Activated T-cell treated with anti-CD3 and anti-CD28 coated beads for 48 hours (primary cell): ENCODE measurements at regions not wholly inside any gene's neighbourhood (a gene's known extent, or its start where the extent isn't known, plus 50 kb on each side); places are given as distances from the start of the nearest gene placed in this dataset.

Experiments
- DNase-seq: peaks from one replicate; pipeline ENCODE4 v3.0.0-alpha.2; 2020; ENCODE audit warnings: low read depth

GRCh38 chr13:72341904-72342303, 385.5 kb downstream of the MZT1 start:
- no peak for DNase-seq

DNA sequence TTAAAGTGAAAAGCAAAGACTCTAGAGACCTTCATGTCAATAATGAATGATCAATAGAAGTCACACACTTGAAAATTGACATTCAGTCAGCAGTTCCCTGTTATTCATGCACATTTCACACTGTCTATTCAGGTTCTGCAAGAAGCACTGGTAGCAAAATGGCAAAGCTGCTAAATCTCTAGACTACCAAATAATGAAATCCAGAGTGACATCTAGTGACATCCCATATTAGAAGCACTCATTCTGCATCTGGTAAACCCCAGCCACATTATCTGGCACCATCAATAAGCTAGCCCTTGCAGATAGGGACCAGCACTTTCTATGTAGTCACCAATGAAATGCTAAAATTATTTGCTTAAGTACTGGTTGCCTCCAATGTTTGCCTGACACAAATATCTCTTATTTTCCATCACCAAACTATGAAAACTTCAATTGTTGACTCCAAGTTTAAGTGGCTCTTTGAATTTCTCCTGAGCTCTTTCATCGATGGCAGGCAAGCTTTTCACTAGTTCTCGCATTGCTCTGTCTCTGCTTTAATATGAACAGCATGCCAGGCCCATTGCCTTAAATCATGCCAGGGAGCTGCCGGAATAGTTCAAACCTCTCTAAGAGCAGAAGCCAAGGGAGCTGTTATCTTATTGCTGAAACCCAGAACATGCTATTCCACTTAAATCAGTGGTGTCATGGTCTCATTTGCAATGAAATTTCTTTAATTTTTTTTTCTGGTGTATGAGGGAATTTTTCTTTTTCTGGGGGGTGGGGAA, 409.9 kb downstream of the MZT1 start:
- no peak for DNase-seq

DNA sequence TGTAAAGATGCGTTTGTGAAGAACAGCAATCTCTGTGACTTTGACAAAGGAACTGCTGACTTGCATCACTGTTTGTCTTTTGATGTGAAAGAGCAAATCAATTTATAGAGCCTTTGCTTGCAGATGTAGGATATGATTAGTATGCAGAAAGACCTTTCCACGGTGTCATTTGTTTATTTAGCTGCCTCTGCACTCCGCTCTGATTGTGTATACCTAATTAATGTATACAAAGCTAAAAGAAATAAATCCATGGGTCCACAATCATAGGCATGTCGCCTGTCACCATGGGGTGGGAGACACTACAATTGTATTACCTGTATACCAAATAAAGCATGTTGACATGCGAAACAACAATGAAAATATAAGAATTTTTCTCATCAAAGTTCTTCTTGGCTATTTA, 410.7 kb downstream of the MZT1 start:
- DNase-seq: no peak

DNA sequence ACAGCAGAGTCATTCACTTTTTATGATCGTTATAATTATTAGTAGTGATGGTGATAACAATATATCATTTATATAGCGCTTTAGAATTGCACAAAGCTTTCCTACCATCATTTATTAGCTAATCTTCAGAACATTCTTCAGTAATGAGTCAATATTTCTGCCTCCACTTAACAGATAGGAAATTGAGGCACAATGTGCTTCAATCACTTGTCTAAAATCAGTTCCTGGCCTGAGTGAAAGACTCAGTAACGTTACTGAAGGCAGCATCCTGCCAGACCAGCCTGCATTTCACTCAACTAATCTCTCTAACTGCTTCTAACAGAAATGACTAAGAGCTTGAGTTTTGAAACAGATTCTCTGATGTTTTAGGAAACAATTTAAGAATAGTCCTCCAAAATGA, 412.1 kb downstream of the MZT1 start:
- no peak for DNase-seq

- DNase-seq: no peak
Measured at GRCh38 chr13:72314210-72314609, 413.2 kb downstream of the MZT1 start.

DNA sequence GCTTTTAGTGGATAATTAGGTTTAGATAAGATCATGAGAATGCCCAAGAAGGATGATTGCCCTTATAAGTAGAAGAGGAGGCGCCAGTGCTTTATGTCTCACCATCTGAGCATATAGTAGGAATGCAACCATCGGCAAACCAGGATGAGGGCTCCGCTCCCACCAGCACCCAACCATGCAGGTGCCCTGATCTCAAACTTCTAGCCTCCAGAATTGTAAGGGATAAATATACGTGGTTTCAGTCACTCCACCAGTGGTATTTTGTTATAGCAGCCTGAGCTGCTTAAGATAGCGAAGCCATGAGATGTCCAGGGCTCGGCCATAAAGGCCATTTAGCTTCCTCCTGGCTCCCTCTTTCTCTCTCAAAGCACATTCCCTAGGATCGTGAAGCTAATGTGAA, 413.9 kb downstream of the MZT1 start:
- DNase-seq: no peak

DNA sequence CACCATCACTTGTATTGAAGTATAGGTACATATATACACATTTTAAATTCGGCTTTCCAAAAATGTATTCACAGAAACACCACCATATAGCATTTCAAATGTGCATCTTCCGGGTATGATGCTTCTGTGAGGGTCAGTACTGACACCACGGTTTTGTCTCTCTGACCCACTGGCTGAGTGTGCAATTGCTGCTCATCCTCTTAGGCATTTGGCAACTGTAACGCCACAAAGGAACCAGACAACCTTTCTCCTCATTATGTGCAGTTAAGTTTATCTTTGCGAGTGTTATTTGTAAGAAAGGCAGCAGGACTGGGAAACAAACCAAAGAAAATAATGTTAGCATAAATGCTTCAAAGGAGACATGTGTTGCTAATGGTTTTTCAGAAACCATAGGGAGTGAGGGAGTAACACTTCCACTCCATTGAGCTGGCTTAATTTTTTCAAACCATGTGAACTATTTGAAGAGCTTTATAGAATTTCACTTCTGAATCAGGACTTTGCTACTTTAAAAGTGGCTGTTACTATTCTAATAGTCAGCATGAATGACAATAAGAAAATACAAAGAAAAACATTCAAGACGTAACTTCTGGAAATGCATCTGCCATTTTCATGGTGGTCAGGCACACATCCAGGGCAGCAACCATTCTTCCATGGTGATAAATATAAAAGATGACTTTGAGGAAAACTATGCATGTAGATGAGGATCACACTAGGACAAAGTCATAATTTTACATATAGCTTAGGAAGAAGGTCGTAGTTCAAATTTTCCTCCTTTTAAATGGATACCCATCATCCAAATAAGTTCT, 423.3 kb downstream of the MZT1 start:
- no peak for DNase-seq

DNA sequence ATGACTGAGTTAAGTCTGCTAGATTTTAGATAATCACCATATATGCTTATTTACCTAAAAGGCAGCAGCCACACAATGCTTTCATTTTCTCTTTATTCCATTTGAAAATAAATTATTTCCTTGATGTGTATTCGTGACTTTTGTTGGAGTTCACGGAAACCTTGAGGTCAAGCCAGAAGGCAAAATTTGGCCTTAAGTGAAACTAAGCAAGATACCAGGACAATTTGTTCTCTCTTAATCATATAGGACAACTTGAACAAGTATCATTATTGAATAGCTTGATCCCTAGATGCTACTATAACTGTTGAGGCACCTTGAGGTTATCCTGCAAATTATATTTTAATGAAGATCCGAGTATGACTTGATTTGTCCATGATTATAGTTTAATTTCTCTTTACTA, 429.2 kb upstream of the DACH1 start:
- no peak for DNase-seq

DNA sequence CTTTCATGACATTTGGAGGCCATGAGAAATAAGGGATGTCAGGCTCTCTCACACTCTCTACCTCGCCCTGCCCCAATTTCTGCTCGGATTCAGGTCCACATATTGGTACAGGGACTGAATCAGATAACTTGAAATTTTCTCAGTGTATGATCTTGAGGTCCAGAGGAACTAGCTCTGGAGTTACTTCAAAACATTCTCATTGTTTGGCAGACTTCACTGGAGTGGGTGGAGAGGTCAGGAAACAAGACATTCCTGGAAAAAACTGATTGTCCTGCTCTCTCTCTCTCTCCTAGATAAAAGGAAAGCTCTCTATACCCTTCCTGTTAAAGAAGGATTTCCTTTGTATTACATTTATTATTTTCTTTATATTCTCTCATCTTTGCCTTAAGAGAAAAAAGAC, 428.1 kb upstream of the DACH1 start:
- no peak for DNase-seq

DNA sequence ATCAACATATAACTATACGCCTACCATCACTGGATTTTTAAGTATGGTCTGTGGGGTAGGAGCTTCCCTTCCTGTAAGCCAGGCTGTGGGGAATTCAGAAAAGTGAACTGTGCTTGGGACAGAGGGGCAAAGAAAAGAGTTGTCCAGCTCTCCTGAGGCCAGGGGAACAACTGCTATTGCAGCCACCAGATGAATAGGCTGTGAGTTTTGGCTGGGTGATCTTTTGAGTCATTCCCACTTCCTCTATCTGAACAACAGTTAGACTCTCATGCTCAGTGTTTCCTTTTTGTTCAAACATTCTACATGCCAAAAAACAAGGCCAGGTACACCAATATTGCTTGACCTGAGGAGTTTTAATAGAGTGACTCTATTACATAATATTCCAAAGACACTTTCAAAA, 426.2 kb upstream of the DACH1 start:
- DNase-seq: no peak

DNA sequence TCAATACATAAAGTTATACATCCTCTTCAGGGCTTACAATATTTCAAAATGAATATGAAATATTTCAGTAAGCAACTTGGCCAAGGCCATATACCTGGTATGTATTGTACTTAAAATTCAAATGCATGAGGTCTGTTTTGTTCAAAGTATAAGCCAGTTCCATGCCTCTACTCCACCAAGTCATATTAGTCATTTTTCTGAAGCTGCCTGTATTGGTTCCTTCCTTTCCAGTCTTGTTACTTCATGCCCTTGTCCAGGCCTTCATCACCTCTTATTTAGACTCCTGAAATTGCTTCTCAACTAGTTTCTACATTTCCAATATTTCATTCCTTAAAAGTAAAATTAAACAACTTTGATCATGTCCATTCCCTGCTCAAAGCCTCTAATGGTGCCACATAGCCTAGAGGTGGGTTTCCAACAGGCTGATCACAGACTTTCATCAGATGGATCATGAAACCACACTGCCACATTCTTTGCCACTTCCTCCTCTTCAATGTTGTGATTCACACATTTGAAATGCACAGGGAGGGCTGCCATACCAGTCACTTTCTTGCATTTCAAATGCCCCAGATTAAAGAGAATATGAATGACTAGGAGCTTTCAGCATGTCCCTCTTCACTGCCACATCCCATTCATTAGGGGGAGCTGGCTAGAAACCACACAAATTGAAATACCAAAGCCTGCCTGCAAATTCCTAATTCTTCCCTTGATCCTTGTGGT, 424.1 kb upstream of the DACH1 start:
- no peak for DNase-seq

- DNase-seq: no peak
Measured at GRCh38 chr13:72286421-72286820, 419.4 kb upstream of the DACH1 start.

DNA sequence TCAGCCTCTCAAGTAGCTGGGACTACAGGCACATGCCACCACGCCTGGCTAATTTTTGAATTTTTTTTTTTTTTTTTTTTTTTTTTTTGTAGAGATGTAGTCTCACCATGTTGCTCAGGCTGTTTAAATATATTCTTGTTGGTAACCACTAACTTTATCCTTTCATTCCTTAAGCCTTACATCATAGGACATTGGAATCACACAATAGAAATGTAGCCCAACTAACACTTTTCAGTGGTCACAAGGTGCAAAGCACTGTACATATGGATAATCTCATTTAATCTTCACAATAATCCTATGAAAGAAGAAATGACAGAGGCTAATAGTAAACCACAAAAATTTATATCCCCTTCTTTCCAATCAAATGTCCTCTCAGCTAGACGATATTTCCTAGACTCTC, 417.8 kb upstream of the DACH1 start:
- no peak for DNase-seq

GRCh38 chr13:72261732-72262131, 394.7 kb upstream of the DACH1 start:
- no peak for DNase-seq

- no peak for DNase-seq
Measured at GRCh38 chr13:72259528-72259927, 392.5 kb upstream of the DACH1 start.

GRCh38 chr13:72258340-72258981, 391.5 kb upstream of the DACH1 start:
- DNase-seq: no peak

DNA sequence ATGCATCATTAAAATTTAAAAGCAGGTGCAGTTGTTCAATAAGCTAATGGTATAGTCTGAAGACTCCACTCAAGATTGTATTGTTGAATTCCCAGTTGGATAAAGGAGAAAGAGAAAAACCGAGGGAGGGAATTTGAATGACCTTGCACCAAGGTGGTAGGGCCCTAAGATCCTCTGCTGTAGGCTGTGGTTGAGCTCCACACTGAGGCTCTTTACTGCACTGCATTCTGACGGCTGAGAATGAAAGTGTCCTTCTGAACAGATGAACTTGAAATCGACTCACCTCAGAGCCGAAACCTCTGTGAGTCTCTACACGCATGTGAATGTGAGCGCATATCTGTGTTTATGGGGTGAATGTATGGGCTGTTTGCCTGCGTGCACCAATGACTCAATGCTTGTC, 388.9 kb upstream of the DACH1 start:
- DNase-seq: no peak

DNA sequence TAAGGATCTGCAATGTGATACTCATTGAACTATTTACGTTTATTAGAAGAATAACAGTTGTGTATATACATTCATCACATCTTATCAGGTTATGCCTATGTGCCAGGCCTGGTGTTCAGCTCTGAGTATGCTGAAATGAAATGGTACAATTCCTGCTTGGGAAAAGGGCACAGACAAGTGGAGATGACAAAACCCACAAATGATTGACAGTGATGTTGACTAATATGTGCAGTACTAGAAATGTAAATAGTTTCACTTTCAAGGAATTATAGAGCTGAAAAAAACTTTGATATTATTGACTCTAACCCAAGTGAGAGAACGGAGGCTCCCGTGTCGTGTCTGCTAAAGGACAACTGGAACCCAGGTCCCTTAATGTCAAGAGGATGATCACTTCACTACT, 386.8 kb upstream of the DACH1 start:
- no peak for DNase-seq

GRCh38 chr13:72246396-72246795, 379.4 kb upstream of the DACH1 start:
- no peak for DNase-seq

- no peak for DNase-seq
Measured at GRCh38 chr13:72244788-72245187, 377.8 kb upstream of the DACH1 start.

DNA sequence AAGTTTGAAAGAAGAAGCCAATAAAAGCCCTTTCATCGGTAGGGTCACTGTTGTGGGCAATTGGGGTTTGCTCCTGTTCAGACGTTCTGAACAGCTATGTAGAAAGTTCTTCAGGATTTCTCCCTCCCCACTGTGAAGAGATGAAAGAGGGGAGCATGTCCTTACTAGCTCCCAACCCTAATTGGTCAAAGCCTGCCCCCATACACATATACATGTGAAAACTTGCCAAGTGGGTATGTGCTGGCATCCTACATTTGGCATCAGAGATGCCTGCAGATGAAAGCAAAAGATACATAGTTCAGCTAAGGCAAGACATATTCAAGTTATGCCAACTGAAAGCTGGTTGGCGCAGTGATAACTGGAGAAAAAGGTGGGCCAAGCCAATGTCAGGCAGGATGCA, 363.1 kb upstream of the DACH1 start:
- no peak for DNase-seq

GRCh38 chr13:72229067-72229466, 362.1 kb upstream of the DACH1 start:
- no peak for DNase-seq
